Endothelial cell of umbilical vein (primary cell): ENCODE measurements at regions not wholly inside any gene's neighbourhood (a gene's known extent, or its start where the extent isn't known, plus 50 kb on each side); places are given as distances from the start of the nearest gene placed in this dataset.
"Not testable (repeated sequence)": the region's sequence is repeated elsewhere in the genome, so short reads cannot be mapped to it uniquely, and the experiment has no call there.

Source experiments
- BruUV-seq: library from RNA; stranded (reverse); fragments of 400-500 nt; replicated peaks from 2 replicates; lab custom pipeline; 2021; lab: Mats Ljungman, UMichigan
- CTCF ChIA-PET: fragments of 300-600, 350-600 bp; sonication (Branson Sonifier 250); formaldehyde crosslinking; loops from one replicate; lab custom pipeline; 2021; ENCODE audit warnings: antibody characterized with exemption, inconsistent platforms; lab: Charles Lee
- POLR2A ChIA-PET: fragments of 300-600, 350-600 bp; sonication (Branson Sonifier 250); formaldehyde crosslinking; loops from one replicate; lab custom pipeline; 2021; ENCODE audit warnings: antibody characterized with exemption, inconsistent platforms; lab: Charles Lee
- DNase-seq: peaks from one replicate; pipeline ENCODE4 v3.0.0-alpha.2; 2011; ENCODE audit warnings: low read depth, low spot score
- FAIRE-seq: peaks from 2 replicates; lab custom pipeline; 2011; peaks lifted over from hg19 to GRCh38; lab: Jason Lieb, UNC
- H2AFZ ChIP-seq: 2 replicates; pipeline ENCODE4 v1.6.0; 2012; ENCODE audit warnings: low read depth, low read length, control low read depth, inconsistent platforms
- H3K27ac ChIP-seq: 2 replicates; pipeline ENCODE4 v1.5.1; 2011; ENCODE audit warnings: low read depth, mild to moderate bottlenecking, control low read depth, low read length, moderate library complexity; ENCODE audit not compliant: insufficient read depth
- H3K27me3 ChIP-seq, 2 experiments: 2 replicates each; pipeline versions ENCODE4 v1.6.0 to v1.6.1; 2011; ENCODE audit warnings: low read length in 2 of 2, mixed read lengths in 1 of 2; ENCODE audit not compliant: control insufficient read depth in 2 of 2, insufficient read depth in 2 of 2
- H3K36me3 ChIP-seq, 2 experiments: 2 replicates in 1 of 2; 3 replicates in 1 of 2; pipeline ENCODE4 v1.5.1; 2011; ENCODE audit warnings: low read length in 2 of 2, mild to moderate bottlenecking in 1 of 2, moderate library complexity in 1 of 2; ENCODE audit not compliant: control insufficient read depth in 2 of 2, insufficient read depth in 2 of 2; ENCODE audit errors: extremely low read depth in 1 of 2
- H3K4me1 ChIP-seq: 3 replicates; pipeline ENCODE4 v1.5.1; 2011; ENCODE audit warnings: mild to moderate bottlenecking, low read length; ENCODE audit not compliant: control insufficient read depth, insufficient read depth; ENCODE audit errors: extremely low read depth
- H3K4me2 ChIP-seq: 2 replicates; pipeline ENCODE4 v1.6.1; 2011; ENCODE audit warnings: low read length, control low read depth, mixed read lengths; ENCODE audit not compliant: insufficient read depth
- H3K4me3 ChIP-seq, 3 experiments: fragments of 200-600 bp in 1 of 3; sonication (generic), shearing (Covaris generic) in 1 of 3; replicated peaks in 1 of 3; 2 replicates each; pipeline ENCODE4 v1.5.1; 2011 to 2016; ENCODE audit warnings: control low read depth in 3 of 3, low read length in 3 of 3, mild to moderate bottlenecking in 2 of 3, inconsistent platforms in 1 of 3, low read depth in 1 of 3, moderate library complexity in 1 of 3; ENCODE audit not compliant: insufficient read depth in 1 of 3
- H3K79me2 ChIP-seq: 2 replicates; pipeline ENCODE4 v1.6.0; 2012; ENCODE audit warnings: low read length, inconsistent platforms; ENCODE audit not compliant: control insufficient read depth, insufficient read depth
- H3K9ac ChIP-seq: replicated peaks from 2 replicates; pipeline ENCODE3; 2011; ENCODE audit warnings: low read length, control low read depth; ENCODE audit not compliant: insufficient read depth; ENCODE audit errors: extremely low read depth
- H3K9me1 ChIP-seq: replicated peaks from 3 replicates; pipeline ENCODE4 v1.6.0; 2011; ENCODE audit warnings: mild to moderate bottlenecking, low read length; ENCODE audit not compliant: control insufficient read depth, insufficient read depth; ENCODE audit errors: extremely low read depth
- H3K9me3 ChIP-seq: replicated peaks from 2 replicates; pipeline ENCODE4 v1.5.1; 2012; ENCODE audit warnings: low read length, inconsistent platforms; ENCODE audit not compliant: control insufficient read depth, insufficient read depth
- H4K20me1 ChIP-seq: replicated peaks from 2 replicates; pipeline ENCODE3; 2011; ENCODE audit warnings: mild to moderate bottlenecking, low read length; ENCODE audit not compliant: control insufficient read depth, insufficient read depth; ENCODE audit errors: extremely low read depth
- EZH2 ChIP-seq: IDR thresholded peaks from 2 replicates; pipeline ENCODE4 v1.6.1; 2012; ENCODE audit warnings: borderline replicate concordance, low read depth, mild to moderate bottlenecking, moderate library complexity, low read length, inconsistent platforms; ENCODE audit not compliant: severe bottlenecking
- FOS ChIP-seq: IDR thresholded peaks from 2 replicates; pipeline ENCODE4 v1.6.1; 2011; ENCODE audit warnings: mild to moderate bottlenecking, low read length, moderate library complexity, borderline replicate concordance; ENCODE audit not compliant: insufficient read depth
- GATA2 ChIP-seq: IDR thresholded peaks from 2 replicates; pipeline ENCODE4 v1.7.0; 2011; ENCODE audit warnings: low read depth, mild to moderate bottlenecking, moderate library complexity, mixed read lengths, low read length; ENCODE audit not compliant: insufficient read length, insufficient read depth
- JUN ChIP-seq: IDR thresholded peaks from 2 replicates; pipeline ENCODE4 v1.6.1; 2011; ENCODE audit warnings: borderline replicate concordance, low read depth; ENCODE audit not compliant: insufficient read length, insufficient read depth
- MAX ChIP-seq: IDR thresholded peaks from 2 replicates; pipeline ENCODE4 v1.6.1; 2011; ENCODE audit not compliant: insufficient read depth, insufficient read length
- MYC ChIP-seq: IDR thresholded peaks from one replicate; pipeline ENCODE4 v1.6.1; 2011; ENCODE audit warnings: mild to moderate bottlenecking, low read depth, low read length
- POLR2A ChIP-seq: IDR thresholded peaks from 2 replicates; pipeline ENCODE4 v1.6.1; 2012; ENCODE audit warnings: low read depth, mild to moderate bottlenecking, control low read depth, low read length
- POLR2AphosphoS5 ChIP-seq: IDR thresholded peaks from 2 replicates; pipeline ENCODE4 v1.6.1; 2012; ENCODE audit warnings: low read depth, mild to moderate bottlenecking, control low read depth, low read length, moderate library complexity; ENCODE audit not compliant: insufficient read depth
- dilution Hi-C: fragments of 300-500 bp; cut with MboI; formaldehyde crosslinking; loops from one replicate; pipeline ENCODE4 v1.15.0; 2019; ENCODE audit warnings: low sequenced_read_pairs; ENCODE audit not compliant: extremely low pct_ligation_motif_present
- intact Hi-C: fragments of 100-400 bp; cut with micrococcal nuclease; formaldehyde crosslinking; loops from one replicate; pipeline ENCODE4 v1.10.0; 2022
- TF ChIP-seq, protein P1 (sequence below), 2 donors: IDR thresholded peaks; 1 replicate in 1 of 2; 2 replicates in 1 of 2; pipeline ENCODE4 v1.5.1; 2011; ENCODE audit warnings: low read length in 2 of 2, mild to moderate bottlenecking in 2 of 2, moderate library complexity in 2 of 2, control low read depth in 1 of 2, inconsistent platforms in 1 of 2, low read depth in 1 of 2; ENCODE audit not compliant: insufficient read depth in 1 of 2; ENCODE audit errors: extremely low read depth in 1 of 2

- H3K4me1 ChIP-seq = no peaks in the 10 kb centered on the region
- ChIA-PET CTCF (no interaction called here), POLR2A (no interaction called here)
- FAIRE-seq = no peak
- no peak for DNase-seq
- no peak overlapping the region for H2AFZ ChIP-seq
- H3K27ac ChIP-seq = no peak overlapping the region
- intact Hi-C loops = no loop called here
- no peaks in the 10 kb centered on the region for H3K9me1 ChIP-seq
- no peaks in the 10 kb centered on the region for H3K36me3 ChIP-seq
- dilution Hi-C loops = no loop called here
- H3K27me3 ChIP-seq = no peaks in the 10 kb centered on the region
- no peak for TF ChIP-seq GATA2
- TF ChIP-seq POLR2AphosphoS5 = no peak
- no peak for TF ChIP-seq MAX
- TF ChIP-seq, protein P1, sequence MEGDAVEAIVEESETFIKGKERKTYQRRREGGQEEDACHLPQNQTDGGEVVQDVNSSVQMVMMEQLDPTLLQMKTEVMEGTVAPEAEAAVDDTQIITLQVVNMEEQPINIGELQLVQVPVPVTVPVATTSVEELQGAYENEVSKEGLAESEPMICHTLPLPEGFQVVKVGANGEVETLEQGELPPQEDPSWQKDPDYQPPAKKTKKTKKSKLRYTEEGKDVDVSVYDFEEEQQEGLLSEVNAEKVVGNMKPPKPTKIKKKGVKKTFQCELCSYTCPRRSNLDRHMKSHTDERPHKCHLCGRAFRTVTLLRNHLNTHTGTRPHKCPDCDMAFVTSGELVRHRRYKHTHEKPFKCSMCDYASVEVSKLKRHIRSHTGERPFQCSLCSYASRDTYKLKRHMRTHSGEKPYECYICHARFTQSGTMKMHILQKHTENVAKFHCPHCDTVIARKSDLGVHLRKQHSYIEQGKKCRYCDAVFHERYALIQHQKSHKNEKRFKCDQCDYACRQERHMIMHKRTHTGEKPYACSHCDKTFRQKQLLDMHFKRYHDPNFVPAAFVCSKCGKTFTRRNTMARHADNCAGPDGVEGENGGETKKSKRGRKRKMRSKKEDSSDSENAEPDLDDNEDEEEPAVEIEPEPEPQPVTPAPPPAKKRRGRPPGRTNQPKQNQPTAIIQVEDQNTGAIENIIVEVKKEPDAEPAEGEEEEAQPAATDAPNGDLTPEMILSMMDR (IDR thresholded peaks at IDR 0.05; ENCODE audit: extremely low read depth in 1 of 2, insufficient read depth in 1 of 2, low read depth in 1 of 2, low read length in 2 of 2) = no peak
- no peak for TF ChIP-seq EZH2
- TF ChIP-seq FOS = no peak
- no peak for TF ChIP-seq JUN
- TF ChIP-seq MYC = no peak
- no peak for TF ChIP-seq POLR2A
- BruUV-seq = no TSS peak
- peaks cover under 1% of the 10 kb centered on the region for H3K9me3 ChIP-seq
- no peak overlapping the region for H3K4me2 ChIP-seq
- no peaks in the 10 kb centered on the region for H3K79me2 ChIP-seq
- H4K20me1 ChIP-seq = no peaks in the 10 kb centered on the region
- H3K4me3 ChIP-seq = no peak overlapping the region
- no peak overlapping the region for H3K9ac ChIP-seq
Observed at GRCh38 chr4:160450876-160451275, 1348.0 kb downstream of the RAPGEF2 start.

- H3K9me3 ChIP-seq, FAIRE-seq, BruUV-seq: not testable (repeated sequence)
Observed at GRCh38 chr4:160481696-160482690, 1379.1 kb downstream of the RAPGEF2 start.

More at GRCh38 chr4:160481696-160482690, 1379.1 kb downstream of the RAPGEF2 start:
- CTCF ChIA-PET, H3K9ac ChIP-seq, H2AFZ ChIP-seq, H4K20me1 ChIP-seq, H3K4me3 ChIP-seq, H3K79me2 ChIP-seq, intact Hi-C loops, POLR2A ChIA-PET, H3K36me3 ChIP-seq, H3K27ac ChIP-seq, H3K4me1 ChIP-seq, dilution Hi-C loops, H3K4me2 ChIP-seq, DNase-seq, H3K9me1 ChIP-seq, H3K27me3 ChIP-seq: not testable (repeated sequence)
